ENCODE measurements at regions not wholly inside any gene's neighbourhood (a gene's known extent, or its start where the extent isn't known, plus 50 kb on each side); places are given as distances from the start of the nearest gene placed in this dataset.

- TF ChIP-seq HNRNPLL (IDR thresholded peaks at IDR 0.05; ENCODE audit: low read depth, low read length, poor library complexity, severe bottlenecking) (peak; percentile 70), ZNF331 (CRISPR knock-in tag; IDR thresholded peaks at IDR 0.05) (peak; percentile 18; the same call in 1 of the 2 replicates), ELF1 (CRISPR knock-in tag; IDR thresholded peaks at IDR 0.05) (peak; percentile 58), WIZ (CRISPR knock-in tag; IDR thresholded peaks at IDR 0.05) (0 out of 2 replicates have a peak, but pooled peaks have one; percentile 19), ZBED4 (CRISPR knock-in tag; IDR thresholded peaks at IDR 0.05; ENCODE audit: borderline replicate concordance) (no peak; the same call in none of the 2 replicates), CHD4 (IDR thresholded peaks at IDR 0.05; ENCODE audit: borderline replicate concordance, low read length) (no peak), ARID2 (CRISPR knock-in tag; IDR thresholded peaks at IDR 0.05; ENCODE audit: borderline replicate concordance) (no peak), ZNF546 (CRISPR knock-in tag; conservative IDR thresholded peaks at IDR 0.05) (peak; percentile 81), ZBTB20 (CRISPR knock-in tag; IDR thresholded peaks at IDR 0.05; ENCODE audit: borderline replicate concordance, low read depth) (no peak; the same call in 1 of the 2 replicates), ZFP1 (CRISPR knock-in tag; IDR thresholded peaks at IDR 0.05) (0 out of 2 replicates have a peak, but pooled peaks have one; percentile 26), ZNF253 (CRISPR knock-in tag; IDR thresholded peaks at IDR 0.05; ENCODE audit: borderline replicate concordance) (peak; percentile 49; the same call in 1 of the 2 replicates), ZNF574 (CRISPR knock-in tag; IDR thresholded peaks at IDR 0.05) (peak; percentile 72), MEIS2 (CRISPR knock-in tag; IDR thresholded peaks at IDR 0.05) (no peak), ZNF225 (CRISPR knock-in tag; IDR thresholded peaks at IDR 0.05) (peak; percentile 89; the same call in 1 of the 2 replicates), ZNF800 (CRISPR knock-in tag; IDR thresholded peaks at IDR 0.05) (peak; percentile 95), HNF4G (IDR thresholded peaks at IDR 0.05; ENCODE audit: borderline replicate concordance, low read depth, low read length) (no peak), HNF4G (CRISPR knock-in tag; IDR thresholded peaks at IDR 0.05; ENCODE audit: borderline replicate concordance, low read depth) (no peak), PCBP1 (IDR thresholded peaks at IDR 0.05; ENCODE audit: borderline replicate concordance, low read depth, low read length) (0 out of 2 replicates have a peak, but pooled peaks have one; percentile 9), ZNF367 (CRISPR knock-in tag; IDR thresholded peaks at IDR 0.05; ENCODE audit: borderline replicate concordance) (0 out of 2 replicates have a peak, but pooled peaks have one; percentile 24), MTF1 (CRISPR knock-in tag; IDR thresholded peaks at IDR 0.05) (no peak)
These were observed 140.5 kb downstream of the SEC14L1 start (continued) for GRCh38 chr17:77281122-77281903.

Measured in HepG2 (cell line).